GM19395 (cell line): ENCODE measurements at regions not wholly inside any gene's neighbourhood (a gene's known extent, or its start where the extent isn't known, plus 50 kb on each side); places are given as distances from the start of the nearest gene placed in this dataset.

ENCODE experiments used
- ATAC-seq: cut with Tn5 transposase; IDR thresholded peaks from one replicate; pipeline ENCODE4 v1.9.1; 2021; ENCODE audit warnings: mild to moderate bottlenecking, moderate library complexity; ENCODE audit not compliant: unreplicated experiment

GRCh38 chr5:173689171-173689736 lies 72.8 kb upstream of the BOD1 start:
- no peak for ATAC-seq

DNA sequence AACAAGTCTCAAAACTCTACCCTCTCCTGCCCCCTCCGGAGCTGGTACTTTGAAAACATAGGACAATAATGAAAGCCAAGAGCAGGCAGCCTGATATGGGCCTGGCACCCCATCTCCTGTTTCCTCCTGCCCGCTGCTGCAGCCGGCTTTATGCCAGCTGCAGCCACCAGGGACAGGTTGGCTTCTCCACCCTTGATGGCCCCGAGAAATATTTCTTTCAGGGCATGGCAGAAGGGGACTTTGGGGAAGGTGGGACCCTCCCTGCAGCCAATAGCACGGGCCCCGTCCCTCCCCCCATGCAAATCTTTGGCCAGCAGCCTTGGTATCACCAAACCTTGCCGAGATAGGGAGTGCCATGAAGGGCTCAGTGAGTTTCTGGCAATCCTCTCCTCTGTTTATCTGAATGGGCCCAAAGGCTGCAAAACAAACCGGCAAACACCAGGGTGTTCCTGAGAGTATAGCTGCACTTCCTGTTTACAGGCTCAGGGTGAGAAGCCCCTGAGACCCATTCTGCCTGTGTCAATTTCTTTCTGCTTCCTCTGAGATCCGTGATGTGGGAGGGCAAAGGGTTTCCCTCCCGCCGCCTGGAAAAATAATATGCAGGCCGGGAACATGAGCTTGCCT lies 73.4 kb upstream of the BOD1 start:
- peak; percentile 61 for ATAC-seq

DNA sequence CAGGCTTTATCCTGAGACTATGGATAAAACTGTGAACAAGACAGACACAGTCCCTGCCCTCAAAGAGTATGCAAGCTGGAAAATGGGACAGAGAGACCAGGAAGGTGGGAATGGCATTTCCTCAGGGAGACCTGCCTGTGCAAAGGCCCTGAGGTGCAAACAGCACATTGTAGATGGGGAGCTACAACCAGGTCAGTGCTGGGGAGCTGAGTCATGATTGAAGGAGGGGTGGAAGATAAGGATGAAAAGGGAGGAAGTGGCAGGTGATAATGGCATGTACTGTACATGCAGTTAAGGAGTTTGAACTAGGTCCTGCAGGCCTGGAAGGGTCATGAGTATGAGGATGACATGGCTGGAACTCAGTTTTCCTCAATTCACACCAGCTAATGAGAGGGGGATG lies 75.5 kb upstream of the BOD1 start:
- no peak for ATAC-seq

DNA sequence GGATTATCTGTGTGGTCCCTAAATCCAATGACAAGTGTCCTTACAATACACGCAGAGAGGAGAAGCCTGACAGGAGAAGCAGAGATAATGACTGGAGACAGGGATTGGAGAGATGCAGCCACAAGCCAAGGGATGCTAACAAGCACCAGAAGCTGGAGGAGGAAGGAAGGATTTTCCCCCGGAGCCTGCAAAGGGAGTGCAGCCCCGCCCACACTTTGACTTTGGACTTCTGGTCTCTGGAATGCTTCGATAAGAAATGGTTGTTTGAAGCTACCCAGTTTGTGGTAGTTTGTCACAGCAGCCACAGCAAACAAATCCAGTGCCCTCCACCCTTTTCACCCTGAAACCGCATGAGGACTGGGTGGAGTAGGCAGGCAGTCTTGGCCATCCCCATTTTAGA lies 77.2 kb upstream of the BOD1 start:
- no peak for ATAC-seq

GRCh38 chr5:173696216-173696615 lies 79.8 kb upstream of the BOD1 start:
- no peak for ATAC-seq

GRCh38 chr5:173697931-173698579 lies 81.6 kb upstream of the BOD1 start:
- no peak for ATAC-seq

GRCh38 chr5:173699966-173700365 lies 83.5 kb upstream of the BOD1 start:
- ATAC-seq = no peak

DNA sequence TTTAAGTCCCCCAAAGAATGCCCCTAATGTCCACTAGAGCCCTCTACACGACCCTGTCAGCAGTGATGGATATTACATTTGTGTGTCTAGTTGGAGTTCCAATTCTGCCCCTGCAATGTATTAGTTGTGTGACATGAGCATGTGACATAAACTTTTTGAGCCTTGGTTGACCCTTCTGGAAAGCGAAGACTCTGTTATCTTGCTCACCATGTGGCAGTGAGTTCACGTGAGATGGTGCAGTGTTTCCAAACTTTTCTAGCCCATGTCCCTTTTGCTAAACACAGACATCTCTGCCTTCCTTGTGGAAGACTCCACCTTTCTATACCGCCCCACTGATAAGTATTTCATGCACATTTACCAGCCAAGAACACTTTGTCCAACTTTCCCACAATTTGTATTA lies 87.0 kb upstream of the BOD1 start:
- ATAC-seq = no peak

DNA sequence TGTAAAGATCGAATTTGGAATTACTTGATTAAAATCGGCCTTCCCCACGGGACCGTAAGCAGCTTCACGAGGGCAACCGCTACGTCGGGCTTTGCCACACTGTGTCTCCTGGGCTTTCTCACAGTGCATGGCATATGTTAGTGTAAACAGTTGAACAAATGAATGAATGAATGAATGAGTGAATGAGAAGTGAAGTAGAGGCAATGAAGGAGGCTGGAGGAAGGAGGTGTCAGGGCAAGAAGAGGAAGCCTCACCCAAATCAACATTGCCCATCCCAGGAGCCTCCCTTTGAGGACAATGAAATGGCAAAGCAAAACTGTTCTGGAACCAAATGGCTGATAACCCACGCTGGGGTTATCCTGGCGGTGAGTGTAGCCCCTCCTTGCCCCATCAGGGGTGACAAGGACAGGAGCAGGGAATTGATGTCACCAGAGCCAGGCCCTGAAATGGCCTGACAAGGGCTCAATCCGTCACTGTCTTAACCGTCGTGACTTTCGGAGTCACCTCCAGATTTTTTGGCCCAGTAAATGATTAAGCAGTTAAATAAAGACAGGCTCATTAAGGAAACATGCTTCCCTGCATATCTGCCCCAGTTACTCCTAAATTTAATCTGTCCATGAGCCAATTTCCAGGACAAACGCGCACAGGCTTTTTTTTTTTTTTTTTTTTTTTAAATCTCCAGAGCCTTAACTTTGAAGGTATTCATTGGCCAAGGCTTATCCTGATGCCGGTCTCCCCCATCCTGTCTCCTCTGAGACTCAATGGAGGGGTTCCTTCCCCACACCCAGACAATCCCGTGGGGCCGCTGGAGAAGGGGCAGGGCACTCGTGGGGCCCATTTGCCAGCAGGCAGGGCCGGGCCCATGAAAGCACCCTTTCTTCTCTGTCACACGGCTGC lies 88.4 kb upstream of the BOD1 start:
- ATAC-seq = no peak

GRCh38 chr5:173705512-173706044 lies 89.1 kb upstream of the BOD1 start:
- ATAC-seq = no peak

- ATAC-seq = no peak
These were observed 90.2 kb upstream of the BOD1 start for GRCh38 chr5:173706700-173707099.

DNA sequence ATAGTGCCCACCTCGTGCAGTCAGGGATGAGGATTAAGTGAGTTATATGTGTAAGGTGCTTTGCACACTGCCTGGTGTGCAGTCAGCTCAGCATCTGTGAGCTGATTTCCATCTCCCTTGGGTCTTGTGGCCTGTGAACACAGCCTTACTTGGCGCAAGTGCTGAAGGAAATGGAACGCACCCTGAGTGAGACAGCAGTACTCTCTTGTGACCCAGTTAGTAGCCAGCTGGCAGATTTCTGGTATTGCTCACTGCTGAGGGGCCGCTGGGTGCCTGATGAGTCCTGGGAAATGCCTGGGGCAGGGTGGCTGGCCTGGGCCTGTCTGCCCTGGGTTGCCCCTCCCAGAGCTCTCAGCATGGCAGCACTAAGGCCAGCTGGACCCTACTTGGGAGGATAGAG lies 90.9 kb upstream of the BOD1 start:
- ATAC-seq = no peak

GRCh38 chr5:173709145-173709544 lies 92.7 kb upstream of the BOD1 start:
- ATAC-seq = no peak

DNA sequence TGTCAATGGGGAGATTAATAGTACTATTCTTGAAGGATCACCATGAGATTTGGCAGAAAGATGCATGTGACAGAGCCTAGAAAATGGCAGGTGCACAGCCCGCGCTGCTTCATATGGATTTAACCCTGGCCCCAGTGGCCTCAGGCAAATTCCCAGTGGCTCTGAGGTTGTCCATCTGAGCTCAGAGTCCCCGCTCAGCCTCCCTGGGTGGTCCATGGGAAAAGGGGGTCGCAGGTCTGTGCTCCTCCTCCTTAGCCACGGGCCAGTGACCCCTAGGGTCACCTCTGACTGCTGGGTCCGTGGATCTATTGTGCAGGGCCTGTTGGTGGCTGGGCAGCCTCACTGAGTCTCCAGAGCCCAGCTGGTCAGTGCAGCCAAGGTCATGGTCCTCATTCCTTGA lies 93.3 kb upstream of the BOD1 start:
- no peak for ATAC-seq

- ATAC-seq = no peak
These were observed 94.1 kb upstream of the BOD1 start for GRCh38 chr5:173710528-173710927.

- no peak for ATAC-seq
These were observed 95.0 kb upstream of the BOD1 start for GRCh38 chr5:173711466-173711865.

GRCh38 chr5:173712609-173713175 lies 96.2 kb upstream of the BOD1 start:
- no peak for ATAC-seq

GRCh38 chr5:173714551-173715428 lies 98.3 kb upstream of the BOD1 start:
- no peak for ATAC-seq

DNA sequence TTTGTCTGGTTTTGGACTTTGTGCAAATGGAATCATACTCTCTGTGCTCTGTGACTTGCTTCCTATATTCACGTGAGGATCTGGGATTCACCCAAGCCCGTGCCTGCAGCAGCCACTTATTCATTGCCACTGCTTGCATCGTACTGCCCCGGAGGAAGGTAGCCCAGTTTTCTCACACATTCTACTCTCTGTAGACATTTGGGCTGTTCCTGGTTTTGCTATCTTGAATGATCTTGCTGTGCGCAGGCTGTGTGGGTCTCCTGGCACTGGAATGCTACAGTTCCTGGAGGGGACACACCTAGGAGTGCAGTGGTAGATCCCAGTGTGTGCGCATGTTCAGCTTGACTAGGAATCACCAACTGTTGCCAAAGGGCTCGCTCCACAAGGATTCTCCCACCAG lies 99.2 kb upstream of the BOD1 start:
- no peak for ATAC-seq

- no peak for ATAC-seq
These were observed 99.7 kb upstream of the BOD1 start for GRCh38 chr5:173716058-173716682.
